ENCODE measurements at regions not wholly inside any gene's neighbourhood (a gene's known extent, or its start where the extent isn't known, plus 50 kb on each side); places are given as distances from the start of the nearest gene placed in this dataset.
"Not testable (repeated sequence)": the region's sequence is repeated elsewhere in the genome, so short reads cannot be mapped to it uniquely, and the experiment has no call there.

GRCh38 chr17:70519300-70519699, 350.0 kb downstream of the KCNJ2 start:
- no peak for DNase-seq (ENCODE audit: low spot score)

GRCh38 chr17:70520447-70520846, 351.1 kb downstream of the KCNJ2 start:
- no peak for DNase-seq (ENCODE audit: low spot score)

GRCh38 chr17:70520956-70521355, 351.6 kb downstream of the KCNJ2 start:
- DNase-seq (ENCODE audit: low spot score): no peak

- no peak for DNase-seq (ENCODE audit: low spot score)
Measured at GRCh38 chr17:70521821-70522256, 352.5 kb downstream of the KCNJ2 start.

- no peak for DNase-seq (ENCODE audit: low spot score)
Measured at GRCh38 chr17:70523426-70523825, 354.1 kb downstream of the KCNJ2 start.

GRCh38 chr17:70525035-70525434, 355.7 kb downstream of the KCNJ2 start:
- not testable (repeated sequence) for DNase-seq (ENCODE audit: low spot score)

- no peak for DNase-seq (ENCODE audit: low spot score)
Measured at GRCh38 chr17:70525961-70526360, 356.6 kb downstream of the KCNJ2 start.

GRCh38 chr17:70527364-70527888, 358.1 kb downstream of the KCNJ2 start:
- no peak for DNase-seq (ENCODE audit: low spot score)

GRCh38 chr17:70533427-70533826, 364.1 kb downstream of the KCNJ2 start:
- no peak for DNase-seq (ENCODE audit: low spot score)

GRCh38 chr17:70535986-70536385, 366.7 kb downstream of the KCNJ2 start:
- no peak for DNase-seq (ENCODE audit: low spot score)

- DNase-seq (ENCODE audit: low spot score): no peak
Measured at GRCh38 chr17:70539132-70539924, 370.0 kb downstream of the KCNJ2 start.

- no peak for DNase-seq (ENCODE audit: low spot score)
Measured at GRCh38 chr17:70542876-70543275, 373.5 kb downstream of the KCNJ2 start.

- no peak for DNase-seq (ENCODE audit: low spot score)
Measured at GRCh38 chr17:70544317-70544716, 375.0 kb downstream of the KCNJ2 start.

GRCh38 chr17:70552230-70552981, 383.1 kb downstream of the KCNJ2 start:
- DNase-seq (ENCODE audit: low spot score): no peak

GRCh38 chr17:70552982-70553334, 383.6 kb downstream of the KCNJ2 start:
- no peak for DNase-seq (ENCODE audit: low spot score)

GRCh38 chr17:70555723-70556122, 386.4 kb downstream of the KCNJ2 start:
- no peak for DNase-seq (ENCODE audit: low spot score)

GRCh38 chr17:70558821-70559220, 389.5 kb downstream of the KCNJ2 start:
- no peak for DNase-seq (ENCODE audit: low spot score)

- DNase-seq (ENCODE audit: low spot score): no peak
Measured at GRCh38 chr17:70560471-70560870, 391.1 kb downstream of the KCNJ2 start.

- no peak for DNase-seq (ENCODE audit: low spot score)
Measured at GRCh38 chr17:70562137-70562536, 392.8 kb downstream of the KCNJ2 start.

- DNase-seq (ENCODE audit: low spot score): no peak
Measured at GRCh38 chr17:70563281-70563820, 394.0 kb downstream of the KCNJ2 start.

GRCh38 chr17:70564006-70564620, 394.8 kb downstream of the KCNJ2 start:
- DNase-seq (ENCODE audit: low spot score): no peak

GRCh38 chr17:70569128-70569527, 399.8 kb downstream of the KCNJ2 start:
- DNase-seq (ENCODE audit: low spot score): no peak
